IMR-90 (cell line): ENCODE measurements at regions not wholly inside any gene's neighbourhood (a gene's known extent, or its start where the extent isn't known, plus 50 kb on each side); places are given as distances from the start of the nearest gene placed in this dataset.

Source experiments
- ATAC-seq: fragments of 200-7000 bp; cut with Tn5 transposase; 2 replicates; pipeline ENCODE4 v1.9.1; 2020; ENCODE audit warnings: low read depth, mild to moderate bottlenecking, moderate library complexity
- BruUV-seq: library from RNA; stranded (reverse); fragments of 400-500 nt; replicated peaks from 2 replicates; lab custom pipeline; 2021; lab: Mats Ljungman, UMichigan
- CTCF ChIA-PET: fragments of 300-600 bp; formaldehyde crosslinking; extraction: SDS; loops from one replicate; lab custom pipeline; 2021; ENCODE audit warnings: antibody characterized with exemption; lab: Yijun Ruan, JAX
- POLR2A ChIA-PET: fragments of 300-600 bp; sonication (Branson Sonifier 250); formaldehyde crosslinking; loops from one replicate; lab custom pipeline; 2022; ENCODE audit warnings: antibody characterized with exemption; ENCODE audit not compliant: unreplicated experiment; lab: Charles Lee
- DNase-seq: peaks from one replicate; pipeline ENCODE4 v3.0.0; 2013
- H2AFZ ChIP-seq: replicated peaks from 2 replicates; pipeline ENCODE3; 2013; ENCODE audit warnings: low read length, mild to moderate bottlenecking; ENCODE audit not compliant: poor library complexity
- H2AK5ac ChIP-seq: 2 replicates; pipeline ENCODE4 v1.6.1; 2013; ENCODE audit warnings: low read depth, low read length, inconsistent platforms
- H2AK9ac ChIP-seq: replicated peaks from 2 replicates; pipeline ENCODE3; 2013; ENCODE audit warnings: mild to moderate bottlenecking, low read depth, low read length, moderate library complexity; ENCODE audit not compliant: poor library complexity
- H2BK120ac ChIP-seq: 2 replicates; pipeline ENCODE4 v1.6.1; 2013; ENCODE audit warnings: low read depth, low read length, inconsistent platforms
- H2BK15ac ChIP-seq: 3 replicates; pipeline ENCODE4 v1.6.1; 2013; ENCODE audit warnings: low read depth, low read length, inconsistent platforms
- H2BK20ac ChIP-seq: 2 replicates; pipeline ENCODE4 v1.6.1; 2013; ENCODE audit warnings: low read depth, mild to moderate bottlenecking, inconsistent platforms, low read length, moderate library complexity
- H2BK5ac ChIP-seq: 2 replicates; pipeline ENCODE4 v1.6.1; 2013; ENCODE audit warnings: mild to moderate bottlenecking, low read depth, low read length, inconsistent platforms; ENCODE audit not compliant: poor library complexity, severe bottlenecking
- H3K14ac ChIP-seq: replicated peaks from 2 replicates; pipeline ENCODE4 v1.6.1; 2013; ENCODE audit warnings: low read depth, low read length, inconsistent platforms
- H3K18ac ChIP-seq: 2 replicates; pipeline ENCODE4 v1.6.1; 2013; ENCODE audit warnings: low read depth, low read length, control low read depth
- H3K23ac ChIP-seq: 2 replicates; pipeline ENCODE4 v1.6.1; 2013; ENCODE audit warnings: low read depth, low read length, inconsistent platforms
- H3K27ac ChIP-seq: 2 replicates; pipeline ENCODE4 v1.5.1; 2013; ENCODE audit warnings: mild to moderate bottlenecking, control low read depth, low read length; ENCODE audit not compliant: insufficient read depth
- H3K27me3 ChIP-seq: 2 replicates; pipeline ENCODE4 v1.6.1; 2013; ENCODE audit warnings: low read length; ENCODE audit not compliant: control insufficient read depth, insufficient read depth
- H3K36me3 ChIP-seq: 2 replicates; pipeline ENCODE4 v1.6.1; 2013; ENCODE audit warnings: low read length, mixed read lengths; ENCODE audit not compliant: control insufficient read depth, insufficient read depth
- H3K4ac ChIP-seq: 2 replicates; pipeline ENCODE4 v1.6.1; 2013; ENCODE audit warnings: low read depth, low read length, inconsistent platforms
- H3K4me1 ChIP-seq: 2 replicates; pipeline ENCODE4 v1.6.1; 2013; ENCODE audit warnings: low read length, mixed read lengths; ENCODE audit not compliant: control insufficient read depth, insufficient read depth
- H3K4me2 ChIP-seq: 2 replicates; pipeline ENCODE4 v1.6.1; 2013; ENCODE audit warnings: low read depth, mild to moderate bottlenecking, control low read depth, low read length, moderate library complexity
- H3K4me3 ChIP-seq: 2 replicates; pipeline ENCODE4 v1.5.1; 2013; ENCODE audit warnings: low read depth, mild to moderate bottlenecking, control low read depth, low read length, moderate library complexity; ENCODE audit not compliant: insufficient read depth
- H3K56ac ChIP-seq: 2 replicates; pipeline ENCODE4 v1.6.1; 2013; ENCODE audit warnings: low read length, inconsistent platforms; ENCODE audit not compliant: insufficient read depth; ENCODE audit errors: extremely low read depth
- H3K79me1 ChIP-seq, 2 experiments: 2 replicates each; pipeline ENCODE4 v1.6.1; 2013; ENCODE audit warnings: low read length in 2 of 2, inconsistent platforms in 1 of 2, low read depth in 1 of 2
- H3K9ac ChIP-seq: 2 replicates; pipeline ENCODE4 v1.6.1; 2013; ENCODE audit warnings: low read depth, low read length, control low read depth
- H3K9me1 ChIP-seq: 2 replicates; pipeline ENCODE4 v1.6.1; 2013; ENCODE audit warnings: low read length, inconsistent platforms; ENCODE audit not compliant: insufficient read depth
- H3K9me3 ChIP-seq: 2 replicates; pipeline ENCODE4 v1.6.1; 2013; ENCODE audit warnings: low read length; ENCODE audit not compliant: control insufficient read depth, insufficient read depth
- H4K20me1 ChIP-seq: 2 replicates; pipeline ENCODE4 v1.6.1; 2013; ENCODE audit warnings: low read length, inconsistent platforms; ENCODE audit not compliant: insufficient read depth
- H4K5ac ChIP-seq: 2 replicates; pipeline ENCODE4 v1.6.1; 2013; ENCODE audit warnings: mild to moderate bottlenecking, low read depth, low read length, control low read depth
- H4K8ac ChIP-seq, 2 experiments: 2 replicates each; pipeline ENCODE4 v1.6.1; 2013; ENCODE audit warnings: low read depth in 2 of 2, low read length in 2 of 2, control low read depth in 1 of 2, inconsistent platforms in 1 of 2
- H4K91ac ChIP-seq: 2 replicates; pipeline ENCODE4 v1.6.1; 2013; ENCODE audit warnings: low read depth, low read length, inconsistent platforms; ENCODE audit not compliant: insufficient read depth
- CHD1 ChIP-seq: IDR thresholded peaks from 2 replicates; pipeline ENCODE4 v1.6.1; 2012; ENCODE audit warnings: low read depth, low read length, improper control_type of control experiment
- CTCF ChIP-seq: conservative IDR thresholded peaks from 2 replicates; pipeline ENCODE4 v1.5.1; 2012; ENCODE audit warnings: mild to moderate bottlenecking, low read depth, low read length, improper control_type of control experiment
- RCOR1 ChIP-seq: IDR thresholded peaks from 2 replicates; pipeline ENCODE4 v1.6.1; 2012; ENCODE audit warnings: mild to moderate bottlenecking, low read length, improper control_type of control experiment; ENCODE audit not compliant: insufficient replicate concordance
- SMC3 ChIP-seq: fragments of 150-350 bp; IDR thresholded peaks from 2 replicates; pipeline ENCODE4 v1.6.1; 2016; ENCODE audit warnings: low read depth, mild to moderate bottlenecking, antibody characterized with exemption, low read length, moderate library complexity
- USF2 ChIP-seq: fragments of 150-350 bp; IDR thresholded peaks from 2 replicates; pipeline ENCODE4 v1.6.1; 2017; ENCODE audit warnings: mild to moderate bottlenecking, antibody characterized with exemption, low read length, low read depth
- whole genome bisulfite sequencing, 2 experiments: methylation state at CpG; one replicate each; pipeline versions ENCODE4 v1.1.5 to v1.1.7; 2013; ENCODE audit warnings: missing lambda C conversion rate in 2 of 2; ENCODE audit not compliant: insufficient read length in 1 of 2; ENCODE audit errors: extremely low coverage in 2 of 2; 5-methylcytosine and 5-hydroxymethylcytosine counted together
- dilution Hi-C: fragments of 300-500 bp; cut with HindIII; formaldehyde crosslinking; loops from one replicate; pipeline ENCODE4 v1.14.3; 2018; ENCODE audit warnings: low sequenced_read_pairs; ENCODE audit not compliant: unreplicated experiment
- in situ Hi-C: fragments of 300-500 bp; cut with MboI; formaldehyde crosslinking; loops from 3 replicates; pipeline ENCODE4 v1.14.3; 2019; ENCODE audit warnings: low sequenced_read_pairs, inconsistent platforms, mixed read lengths
- intact Hi-C: fragments of 100-400 bp; cut with micrococcal nuclease; formaldehyde crosslinking; loops from 2 replicates; pipeline ENCODE4 v1.10.0; 2022

GRCh38 chr11:25928076-25928475 lies 403.9 kb upstream of the ANO3 start:
- CTCF ChIA-PET: no interaction called here
- H3K9ac ChIP-seq: no peak overlapping the region
- no peak overlapping the region for H2BK15ac ChIP-seq
- POLR2A ChIA-PET: no interaction called here
- no peaks in the 10 kb centered on the region for H3K9me1 ChIP-seq
- in situ Hi-C loops: no loop called here
- H3K4ac ChIP-seq: no peak overlapping the region
- no peak overlapping the region for H3K18ac ChIP-seq
- H4K8ac ChIP-seq: no peak overlapping the region
- no peak overlapping the region for H4K5ac ChIP-seq
- intact Hi-C loops: no loop called here
- no peaks in the 10 kb centered on the region for H3K4me1 ChIP-seq
- H3K27ac ChIP-seq: no peak overlapping the region
- no peak overlapping the region; the same call in 1 of the 2 replicates for H3K56ac ChIP-seq
- no peak overlapping the region for H2BK20ac ChIP-seq
- no peak overlapping the region for H2AK5ac ChIP-seq
- TF ChIP-seq RCOR1 (no peak), CHD1 (no peak), USF2 (no peak), SMC3 (no peak), CTCF (no peak)
- H3K9me3 ChIP-seq: no peaks in the 10 kb centered on the region
- no peak overlapping the region for H2AK9ac ChIP-seq
- H3K36me3 ChIP-seq: no peaks in the 10 kb centered on the region
- no peak overlapping the region for H2AFZ ChIP-seq
- no peak overlapping the region for H3K4me2 ChIP-seq
- no peaks in the 10 kb centered on the region for H3K79me1 ChIP-seq
- no peak overlapping the region for H3K14ac ChIP-seq
- H4K20me1 ChIP-seq: no peaks in the 10 kb centered on the region
- dilution Hi-C loops: no loop called here
- no CpG with 5 or more reads among the region's 2 CpGs for WGBS, 2 experiments
- BruUV-seq: no TSS peak
- no peak overlapping the region for H2BK120ac ChIP-seq
- ATAC-seq (no peak), DNase-seq (no peak)
- no peak overlapping the region for H4K91ac ChIP-seq
- H2BK5ac ChIP-seq: no peak overlapping the region
- H3K4me3 ChIP-seq: no peak overlapping the region
- no peaks in the 10 kb centered on the region for H3K27me3 ChIP-seq
- no peak overlapping the region for H3K23ac ChIP-seq
